ENCODE measurements at regions not wholly inside any gene's neighbourhood (a gene's known extent, or its start where the extent isn't known, plus 50 kb on each side); places are given as distances from the start of the nearest gene placed in this dataset.

DNA sequence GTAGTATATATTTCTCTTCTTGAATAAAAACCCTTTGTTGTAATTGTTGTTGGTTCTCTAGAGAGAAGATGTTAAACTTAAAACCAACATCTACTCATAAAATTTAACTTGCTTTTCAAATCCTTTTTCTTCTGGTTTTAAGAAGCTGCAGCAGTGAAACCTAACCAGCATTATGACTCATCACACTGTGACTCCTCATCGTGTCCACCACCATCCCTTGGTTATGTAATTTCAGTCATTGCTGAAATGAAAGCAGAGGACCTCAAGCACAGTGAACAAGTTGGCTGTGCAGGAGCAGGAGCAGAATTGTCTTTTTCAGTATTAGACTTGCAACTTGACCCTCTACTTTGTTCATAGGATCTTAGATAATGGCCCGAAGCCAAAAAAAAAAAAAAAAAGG lies 64.9 kb upstream of the HTR2A start:
- TF ChIP-seq CTCF (IDR thresholded peaks at IDR 0.05) (no peak), EZH2 (IDR thresholded peaks at IDR 0.05; ENCODE audit: borderline replicate concordance, insufficient read depth, low read depth, low read length, poor library complexity, severe bottlenecking) (no peak)

All from B cell (primary cell).